GM19328 (cell line): ENCODE measurements at regions not wholly inside any gene's neighbourhood (a gene's known extent, or its start where the extent isn't known, plus 50 kb on each side); places are given as distances from the start of the nearest gene placed in this dataset.
"Not testable (repeated sequence)": the region's sequence is repeated elsewhere in the genome, so short reads cannot be mapped to it uniquely, and the experiment has no call there.

ENCODE experiments used
- ATAC-seq: cut with Tn5 transposase; IDR thresholded peaks from one replicate; pipeline ENCODE4 v1.9.1; 2021; ENCODE audit warnings: mild to moderate bottlenecking, moderate library complexity; ENCODE audit not compliant: unreplicated experiment

- ATAC-seq, result no peak
Observed at GRCh38 chr6:40701352-40702007, 114.3 kb upstream of the LRFN2 start.

GRCh38 chr6:40700006-40700580 is 112.9 kb upstream of the LRFN2 start:
- no peak for ATAC-seq

GRCh38 chr6:40695750-40696415 is 108.7 kb upstream of the LRFN2 start:
- no peak for ATAC-seq

GRCh38 chr6:40695114-40695513 is 108.0 kb upstream of the LRFN2 start:
- no peak for ATAC-seq

GRCh38 chr6:40693768-40694167 is 106.6 kb upstream of the LRFN2 start:
- ATAC-seq, result no peak

- ATAC-seq, result no peak
Observed at GRCh38 chr6:40692337-40692736, 105.2 kb upstream of the LRFN2 start.

GRCh38 chr6:40689185-40689584 is 102.0 kb upstream of the LRFN2 start:
- ATAC-seq, result no peak

- no peak for ATAC-seq
Observed at GRCh38 chr6:40688214-40688761, 101.1 kb upstream of the LRFN2 start.

GRCh38 chr6:40685862-40686261 is 98.7 kb upstream of the LRFN2 start:
- ATAC-seq, result no peak

- ATAC-seq, result no peak
Observed at GRCh38 chr6:40681622-40682021, 94.5 kb upstream of the LRFN2 start.

- no peak for ATAC-seq
Observed at GRCh38 chr6:40678941-40679340, 91.8 kb upstream of the LRFN2 start.

- no peak for ATAC-seq
Observed at GRCh38 chr6:40674170-40674569, 87.0 kb upstream of the LRFN2 start.

- ATAC-seq, result no peak
Observed at GRCh38 chr6:40672087-40672486, 84.9 kb upstream of the LRFN2 start.

GRCh38 chr6:40671694-40672050 is 84.5 kb upstream of the LRFN2 start:
- no peak for ATAC-seq

- ATAC-seq, result no peak
Observed at GRCh38 chr6:40671001-40671693, 84.0 kb upstream of the LRFN2 start.

- ATAC-seq, result no peak
Observed at GRCh38 chr6:40669343-40669742, 82.2 kb upstream of the LRFN2 start.

- no peak for ATAC-seq
Observed at GRCh38 chr6:40668203-40668602, 81.0 kb upstream of the LRFN2 start.

- ATAC-seq, result no peak
Observed at GRCh38 chr6:40666530-40666929, 79.4 kb upstream of the LRFN2 start.

GRCh38 chr6:40661726-40662125 is 74.6 kb upstream of the LRFN2 start:
- no peak for ATAC-seq

GRCh38 chr6:40656772-40657171 is 69.6 kb upstream of the LRFN2 start:
- not testable (repeated sequence) for ATAC-seq

- ATAC-seq, result no peak
Observed at GRCh38 chr6:40654828-40655227, 67.7 kb upstream of the LRFN2 start.

GRCh38 chr6:40645043-40645442 is 57.9 kb upstream of the LRFN2 start:
- ATAC-seq, result no peak
